Fibroblast of skin of left biceps (primary cell): ENCODE measurements at regions not wholly inside any gene's neighbourhood (a gene's known extent, or its start where the extent isn't known, plus 50 kb on each side); places are given as distances from the start of the nearest gene placed in this dataset.
A peak's percentile ranks its signal among the peaks of the same experiment; 100 is the strongest.
"Not testable (repeated sequence)": the region's sequence is repeated elsewhere in the genome, so short reads cannot be mapped to it uniquely, and the experiment has no call there.

Experiments used
- DNase-seq, 2 experiments: peaks; one replicate each; pipeline ENCODE4 v3.0.0-alpha.2; 2013; ENCODE audit warnings: low read depth in 2 of 2

- DNase-seq = no peak
These were observed 478.6 kb downstream of the KIF4B start for GRCh38 chr5:155492191-155492590.

GRCh38 chr5:155504606-155505005, 491.1 kb downstream of the KIF4B start:
- no peak for DNase-seq

GRCh38 chr5:155507363-155507762, 493.8 kb downstream of the KIF4B start:
- DNase-seq = no peak

DNA sequence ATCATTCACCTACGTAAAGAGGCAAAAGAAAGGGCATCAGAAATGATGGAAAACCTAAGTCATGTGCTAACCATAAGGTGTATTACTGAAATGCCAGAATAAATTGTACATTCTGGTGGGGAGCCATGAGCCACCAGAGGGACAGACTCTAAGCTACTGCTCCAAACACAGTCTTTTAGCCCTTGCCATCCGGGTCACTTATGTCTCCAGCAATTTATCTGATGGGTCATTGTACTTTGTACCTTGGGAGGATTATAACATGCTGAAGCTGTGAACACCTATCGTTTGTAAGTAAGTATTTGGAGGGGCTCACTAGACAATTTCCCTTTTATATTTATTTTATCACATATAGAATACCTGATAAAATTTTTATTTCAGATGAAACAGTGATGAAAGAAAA, 495.1 kb downstream of the KIF4B start:
- DNase-seq = no peak

DNA sequence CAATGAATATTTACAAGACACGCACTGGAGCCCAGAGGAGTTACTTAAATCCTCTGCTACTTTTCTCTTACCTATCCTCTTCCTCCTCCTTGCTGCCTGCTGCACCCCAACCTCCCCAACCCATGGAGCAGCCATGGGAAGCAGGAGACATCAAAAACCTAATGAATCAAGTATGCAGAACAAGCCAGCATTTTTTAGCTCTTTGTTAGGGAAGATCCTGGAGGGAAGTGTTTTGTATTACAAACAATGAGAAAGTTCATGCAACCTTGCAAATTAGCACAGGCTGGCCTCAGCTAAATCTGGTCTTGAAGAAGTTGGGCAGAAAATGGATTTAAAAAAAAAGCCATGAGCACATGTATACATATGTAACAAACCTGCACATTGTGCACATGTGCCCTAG, 498.8 kb downstream of the KIF4B start:
- no peak for DNase-seq

- no peak for DNase-seq
These were observed 500.6 kb downstream of the KIF4B start for GRCh38 chr5:155514105-155514563.

GRCh38 chr5:155522540-155522939, 509.0 kb downstream of the KIF4B start:
- DNase-seq = no peak

DNA sequence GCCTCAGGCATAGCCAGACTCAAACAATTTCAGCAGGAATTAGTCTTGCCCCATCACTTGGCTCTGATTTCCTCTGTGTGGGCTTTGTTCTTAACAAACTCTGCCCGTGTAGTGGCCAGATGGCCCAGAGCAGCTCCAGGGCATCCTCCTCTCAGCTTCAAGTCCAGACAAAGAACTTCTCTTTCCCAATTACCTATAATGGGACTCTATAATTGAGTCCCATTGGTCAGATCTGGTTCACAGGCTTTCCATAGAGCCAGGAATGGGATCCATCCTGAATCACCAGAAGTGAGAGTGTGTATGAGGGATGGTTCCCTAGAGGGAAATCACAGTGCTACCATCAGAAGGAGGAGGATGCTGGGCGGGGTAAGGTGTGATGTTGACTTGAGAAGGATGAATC, 515.8 kb downstream of the KIF4B start:
- no peak for DNase-seq

- DNase-seq = peak in 1 of 2 experiments; percentile 2
These were observed 516.5 kb downstream of the KIF4B start for GRCh38 chr5:155530046-155530445.

- no peak for DNase-seq
These were observed 519.2 kb downstream of the KIF4B start for GRCh38 chr5:155532621-155533311.

GRCh38 chr5:155540000-155540595, 526.5 kb downstream of the KIF4B start:
- no peak for DNase-seq

- no peak for DNase-seq
These were observed 532.5 kb downstream of the KIF4B start for GRCh38 chr5:155546075-155546474.

DNA sequence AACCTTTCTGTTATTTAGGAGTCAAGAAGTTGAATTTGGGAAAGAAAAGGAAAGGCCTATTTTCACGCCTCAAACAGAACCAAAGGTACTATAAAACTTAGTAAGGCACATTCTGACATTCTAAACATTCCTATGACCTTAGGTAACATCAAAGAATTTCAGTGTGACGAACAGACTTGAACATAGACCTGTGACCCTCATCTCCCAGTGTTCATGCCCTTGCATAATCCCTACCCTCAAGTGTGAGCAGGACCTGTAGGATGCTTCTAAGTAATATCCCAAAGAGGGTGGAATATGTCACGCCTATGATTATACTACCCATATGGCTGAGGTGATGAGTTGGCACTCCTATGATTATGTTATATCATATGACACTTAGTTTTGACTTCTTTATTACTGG, 540.9 kb downstream of the KIF4B start:
- DNase-seq = no peak

DNA sequence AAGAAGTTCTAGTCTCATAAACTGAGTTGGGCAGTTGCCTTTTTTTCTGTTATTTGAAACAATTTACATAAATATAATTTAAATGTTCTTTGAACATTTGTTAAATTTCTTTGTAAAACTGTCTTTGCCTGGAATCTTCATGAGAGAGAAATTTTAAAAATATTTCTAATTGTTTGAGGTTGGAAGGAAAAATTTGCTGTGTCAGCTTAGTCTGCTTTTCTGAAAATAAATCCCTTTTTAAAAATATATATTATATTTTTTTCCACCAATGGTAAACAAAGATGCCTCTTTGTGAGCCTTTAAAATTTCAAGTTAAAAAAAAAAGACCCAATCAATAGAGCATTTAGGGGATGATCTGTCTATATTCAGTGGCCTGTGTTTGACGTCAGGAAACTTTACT, 542.7 kb downstream of the KIF4B start:
- no peak for DNase-seq

GRCh38 chr5:155556700-155557099, 543.1 kb downstream of the KIF4B start:
- DNase-seq = no peak

- DNase-seq = no peak
These were observed 548.6 kb downstream of the KIF4B start for GRCh38 chr5:155562158-155562557.

- no peak for DNase-seq
These were observed 551.0 kb downstream of the KIF4B start for GRCh38 chr5:155564541-155564940.

DNA sequence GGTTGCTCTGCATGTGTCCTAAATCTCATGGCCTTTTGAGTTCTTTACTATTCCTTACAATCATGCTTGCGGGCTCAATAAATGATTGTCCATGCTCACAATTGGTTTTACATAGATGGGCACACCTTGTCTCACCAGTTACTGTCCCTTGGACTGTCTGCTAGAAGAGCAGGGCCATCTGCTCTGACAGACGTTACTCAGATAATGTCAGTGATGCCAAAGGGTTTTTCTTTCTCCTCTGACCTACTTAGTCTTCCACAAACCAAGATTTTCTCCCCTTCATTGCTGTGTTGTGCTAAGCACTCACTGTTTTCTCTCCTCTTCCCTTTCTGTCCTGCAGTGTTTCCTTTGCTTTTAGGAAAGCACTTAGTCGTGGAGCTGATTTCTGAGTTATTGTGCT, 562.3 kb downstream of the KIF4B start:
- DNase-seq = no peak

GRCh38 chr5:155586808-155587207, 573.3 kb downstream of the KIF4B start:
- DNase-seq = not testable (repeated sequence)

GRCh38 chr5:155587458-155587857, 573.9 kb downstream of the KIF4B start:
- no peak for DNase-seq

- DNase-seq = no peak
These were observed 577.7 kb downstream of the KIF4B start for GRCh38 chr5:155591273-155591672.

GRCh38 chr5:155594270-155594669, 580.7 kb downstream of the KIF4B start:
- DNase-seq = no peak

- DNase-seq = no peak
These were observed 582.2 kb downstream of the KIF4B start for GRCh38 chr5:155595791-155596190.

DNA sequence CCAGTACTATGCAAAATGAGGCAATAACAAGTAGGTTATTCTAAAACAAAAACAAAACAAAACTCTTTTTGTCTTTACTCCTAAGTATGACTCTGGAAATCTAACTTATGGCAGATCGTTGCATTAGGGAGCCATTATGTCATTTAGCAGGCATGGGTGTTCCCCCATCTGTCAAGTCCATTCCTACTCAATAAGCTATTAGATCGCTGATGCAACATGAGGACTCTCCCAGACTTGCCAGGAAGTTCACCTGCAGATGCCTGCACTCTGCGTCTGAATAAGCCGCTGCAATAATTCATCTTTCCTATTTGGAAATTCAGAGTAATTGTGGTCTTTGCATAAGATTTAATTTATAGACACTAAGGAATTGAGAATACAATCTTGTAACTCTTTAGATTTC, 585.0 kb downstream of the KIF4B start:
- DNase-seq = no peak
